ENCODE measurements at regions not wholly inside any gene's neighbourhood (a gene's known extent, or its start where the extent isn't known, plus 50 kb on each side); places are given as distances from the start of the nearest gene placed in this dataset.

DNA sequence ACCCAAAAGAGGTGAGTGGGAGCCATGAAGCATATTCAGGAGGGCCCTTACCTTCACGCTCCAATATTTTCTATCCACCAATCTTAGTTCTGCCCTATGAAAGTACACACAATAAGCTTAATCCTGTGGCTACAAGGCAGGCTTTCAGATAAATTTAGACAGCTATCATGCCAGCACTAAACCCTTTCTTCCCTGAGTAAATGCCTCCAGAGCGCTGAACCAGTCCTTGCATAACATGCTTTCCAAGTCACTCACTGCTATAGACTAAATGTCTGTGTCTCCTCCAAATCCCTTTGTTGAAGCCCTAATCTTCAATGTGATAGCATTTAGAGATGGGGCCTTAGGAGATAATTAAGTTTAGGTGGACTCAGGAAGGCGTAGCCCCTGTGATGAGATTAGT lies 50.3 kb upstream of the FIBIN start:
- no peak overlapping the region for H3K4me3 ChIP-seq
- TF ChIP-seq, protein P1, sequence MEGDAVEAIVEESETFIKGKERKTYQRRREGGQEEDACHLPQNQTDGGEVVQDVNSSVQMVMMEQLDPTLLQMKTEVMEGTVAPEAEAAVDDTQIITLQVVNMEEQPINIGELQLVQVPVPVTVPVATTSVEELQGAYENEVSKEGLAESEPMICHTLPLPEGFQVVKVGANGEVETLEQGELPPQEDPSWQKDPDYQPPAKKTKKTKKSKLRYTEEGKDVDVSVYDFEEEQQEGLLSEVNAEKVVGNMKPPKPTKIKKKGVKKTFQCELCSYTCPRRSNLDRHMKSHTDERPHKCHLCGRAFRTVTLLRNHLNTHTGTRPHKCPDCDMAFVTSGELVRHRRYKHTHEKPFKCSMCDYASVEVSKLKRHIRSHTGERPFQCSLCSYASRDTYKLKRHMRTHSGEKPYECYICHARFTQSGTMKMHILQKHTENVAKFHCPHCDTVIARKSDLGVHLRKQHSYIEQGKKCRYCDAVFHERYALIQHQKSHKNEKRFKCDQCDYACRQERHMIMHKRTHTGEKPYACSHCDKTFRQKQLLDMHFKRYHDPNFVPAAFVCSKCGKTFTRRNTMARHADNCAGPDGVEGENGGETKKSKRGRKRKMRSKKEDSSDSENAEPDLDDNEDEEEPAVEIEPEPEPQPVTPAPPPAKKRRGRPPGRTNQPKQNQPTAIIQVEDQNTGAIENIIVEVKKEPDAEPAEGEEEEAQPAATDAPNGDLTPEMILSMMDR (IDR thresholded peaks at IDR 0.05) = no peak
- peak overlapping the region; percentile 3 to 14 for H3K27ac ChIP-seq

More for the DNA sequence above, 50.3 kb upstream of the FIBIN start:
- no peak for DNase-seq (ENCODE audit: low spot score)
